Peyer's patch (tissue), 4 donors: ENCODE measurements at regions not wholly inside any gene's neighbourhood (a gene's known extent, or its start where the extent isn't known, plus 50 kb on each side); places are given as distances from the start of the nearest gene placed in this dataset.

ENCODE experiments used
- DNase-seq, 3 donors: peaks; one replicate each; pipeline ENCODE4 v3.0.0-alpha.2; 2017 to 2019
- H3K27ac ChIP-seq, 4 donors: fragments of 200-600 bp; sonication (generic); one replicate each; pipeline ENCODE4 v1.5.1; 2016 to 2019
- H3K27me3 ChIP-seq, 2 donors: fragments of 200-600 bp; sonication (generic); one replicate each; pipeline ENCODE4 v1.5.1; 2019
- H3K36me3 ChIP-seq, 3 donors: fragments of 200-600 bp; sonication (generic); one replicate each; pipeline ENCODE4 v1.5.1; 2016 to 2019
- H3K4me1 ChIP-seq, 4 donors: fragments of 200-600 bp; sonication (generic); one replicate each; pipeline ENCODE4 v1.5.1; 2016 to 2019
- H3K4me3 ChIP-seq, 4 donors: fragments of 200-600 bp; sonication (generic); 1 replicate in 3 of 4; 2 replicates in 1 of 4; pipeline ENCODE4 v1.5.1; 2016 to 2019; ENCODE audit warnings: mild to moderate bottlenecking in 1 of 4
- H3K9me3 ChIP-seq, 4 donors: fragments of 200-600 bp; sonication (generic); one replicate each; pipeline ENCODE4 v1.5.1; 2016 to 2019; ENCODE audit warnings: mild to moderate bottlenecking in 1 of 4
- POLR2A ChIP-seq, 2 donors: fragments of 450-650 bp; IDR thresholded peaks; one replicate each; pipeline ENCODE4 v1.5.1; 2017; ENCODE audit warnings: antibody characterized with exemption in 2 of 2, mild to moderate bottlenecking in 2 of 2, moderate library complexity in 2 of 2
- TF ChIP-seq, protein P1 (sequence below), 6 experiments: fragments of 450-650 bp in 4 of 6; fragments of 200-600 bp in 2 of 6; sonication (generic) in 1 of 6; IDR thresholded peaks; one replicate each; pipeline ENCODE4 v1.5.1; 2017 to 2019; ENCODE audit warnings: antibody characterized with exemption in 6 of 6, mild to moderate bottlenecking in 3 of 6, moderate library complexity in 1 of 6

DNA sequence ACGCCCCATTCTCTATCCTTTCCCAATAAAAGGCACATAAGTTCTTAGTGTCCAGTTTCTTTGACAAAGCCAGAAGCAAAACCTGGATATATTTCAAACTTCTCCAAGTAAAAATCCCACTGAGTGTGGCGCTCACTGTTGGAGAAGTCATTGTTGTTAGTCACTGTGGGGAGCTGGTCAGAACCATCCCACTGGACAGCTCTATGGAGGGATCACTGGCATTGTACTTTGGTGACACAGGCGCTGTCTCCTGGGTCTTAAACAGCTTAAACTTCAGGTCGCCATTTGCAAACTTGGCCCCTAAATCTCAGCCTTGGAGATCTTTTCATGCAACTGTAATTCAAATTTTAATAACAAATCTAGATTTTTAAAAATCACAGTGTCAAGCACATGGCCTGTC is 111.5 kb upstream of the SLC24A3 start:
- no peak overlapping the region for H3K4me3 ChIP-seq
- no peak for TF ChIP-seq POLR2A (IDR thresholded peaks at IDR 0.05)
- TF ChIP-seq, protein P1, sequence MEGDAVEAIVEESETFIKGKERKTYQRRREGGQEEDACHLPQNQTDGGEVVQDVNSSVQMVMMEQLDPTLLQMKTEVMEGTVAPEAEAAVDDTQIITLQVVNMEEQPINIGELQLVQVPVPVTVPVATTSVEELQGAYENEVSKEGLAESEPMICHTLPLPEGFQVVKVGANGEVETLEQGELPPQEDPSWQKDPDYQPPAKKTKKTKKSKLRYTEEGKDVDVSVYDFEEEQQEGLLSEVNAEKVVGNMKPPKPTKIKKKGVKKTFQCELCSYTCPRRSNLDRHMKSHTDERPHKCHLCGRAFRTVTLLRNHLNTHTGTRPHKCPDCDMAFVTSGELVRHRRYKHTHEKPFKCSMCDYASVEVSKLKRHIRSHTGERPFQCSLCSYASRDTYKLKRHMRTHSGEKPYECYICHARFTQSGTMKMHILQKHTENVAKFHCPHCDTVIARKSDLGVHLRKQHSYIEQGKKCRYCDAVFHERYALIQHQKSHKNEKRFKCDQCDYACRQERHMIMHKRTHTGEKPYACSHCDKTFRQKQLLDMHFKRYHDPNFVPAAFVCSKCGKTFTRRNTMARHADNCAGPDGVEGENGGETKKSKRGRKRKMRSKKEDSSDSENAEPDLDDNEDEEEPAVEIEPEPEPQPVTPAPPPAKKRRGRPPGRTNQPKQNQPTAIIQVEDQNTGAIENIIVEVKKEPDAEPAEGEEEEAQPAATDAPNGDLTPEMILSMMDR (IDR thresholded peaks at IDR 0.05), result no peak
- peak overlapping the region in 3 of 4 donors; percentile 71 to 89 (median 89) for H3K27ac ChIP-seq
- DNase-seq, result no peak
- no peaks in the 10 kb centered on the region for H3K36me3 ChIP-seq
- no peaks in the 10 kb centered on the region for H3K27me3 ChIP-seq
- H3K9me3 ChIP-seq, result no peaks in the 10 kb centered on the region
- peaks cover 0 to 28% (median 7%) of the 10 kb centered on the region in 4 donors for H3K4me1 ChIP-seq

DNA sequence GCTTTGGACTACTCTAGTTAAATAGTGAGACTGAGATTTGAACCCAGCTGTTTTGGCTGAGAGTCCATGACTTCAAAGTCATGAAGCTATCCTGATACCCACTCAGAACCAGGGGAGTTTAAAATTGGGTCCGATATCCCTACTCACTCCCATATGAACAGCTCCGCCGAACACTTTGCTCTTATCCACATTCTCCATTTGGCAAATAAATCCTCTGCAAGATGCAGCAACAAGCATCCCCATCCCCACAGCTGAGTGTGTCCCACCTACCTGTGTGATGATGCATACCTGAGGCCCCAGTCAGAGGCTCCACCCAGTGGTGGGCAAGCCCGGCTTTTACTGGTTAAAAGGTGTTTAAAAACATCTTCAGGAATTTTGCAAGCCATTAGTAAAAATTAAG is 108.3 kb upstream of the SLC24A3 start:
- no peaks in the 10 kb centered on the region for H3K36me3 ChIP-seq

DNA sequence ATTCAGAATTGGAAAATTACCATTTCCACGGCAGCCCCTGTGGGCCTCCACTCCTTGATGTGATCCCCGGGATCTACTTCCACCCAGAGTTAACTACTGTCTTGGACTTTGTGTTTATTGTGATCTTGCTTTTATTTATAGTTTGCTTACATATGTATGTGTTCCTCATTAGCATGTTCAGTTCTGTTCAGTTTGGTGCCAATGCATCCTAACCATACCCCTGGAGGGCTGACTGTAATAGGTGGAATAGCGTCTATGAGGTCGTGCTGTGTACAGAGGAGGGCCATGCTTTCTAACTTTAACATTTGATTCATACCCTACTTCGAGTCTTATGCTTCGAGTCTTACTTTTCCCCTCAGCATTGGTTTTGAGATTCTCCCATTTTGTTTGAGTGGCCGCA is 104.3 kb upstream of the SLC24A3 start:
- Histone ChIP-seq H3K27ac (no peak overlapping the region), H3K27me3 (no peaks in the 10 kb centered on the region), H3K4me1 (no peaks in the 10 kb centered on the region), H3K36me3 (no peaks in the 10 kb centered on the region), H3K9me3 (no peaks in the 10 kb centered on the region), H3K4me3 (no peak overlapping the region)
- no peak for TF ChIP-seq POLR2A (IDR thresholded peaks at IDR 0.05)
- TF ChIP-seq, protein P1 (IDR thresholded peaks at IDR 0.05), result no peak
- DNase-seq, result no peak

More for the DNA sequence above, 108.3 kb upstream of the SLC24A3 start:
- Histone ChIP-seq H3K27ac (no peak overlapping the region), H3K27me3 (no peaks in the 10 kb centered on the region), H3K4me1 (peaks cover 0 to 13% (median 1%) of the 10 kb centered on the region in 4 donors), H3K9me3 (no peaks in the 10 kb centered on the region), H3K4me3 (no peak overlapping the region)
- DNase-seq, result no peak
- TF ChIP-seq, protein P1 (IDR thresholded peaks at IDR 0.05), result no peak
- no peak for TF ChIP-seq POLR2A (IDR thresholded peaks at IDR 0.05)

DNA sequence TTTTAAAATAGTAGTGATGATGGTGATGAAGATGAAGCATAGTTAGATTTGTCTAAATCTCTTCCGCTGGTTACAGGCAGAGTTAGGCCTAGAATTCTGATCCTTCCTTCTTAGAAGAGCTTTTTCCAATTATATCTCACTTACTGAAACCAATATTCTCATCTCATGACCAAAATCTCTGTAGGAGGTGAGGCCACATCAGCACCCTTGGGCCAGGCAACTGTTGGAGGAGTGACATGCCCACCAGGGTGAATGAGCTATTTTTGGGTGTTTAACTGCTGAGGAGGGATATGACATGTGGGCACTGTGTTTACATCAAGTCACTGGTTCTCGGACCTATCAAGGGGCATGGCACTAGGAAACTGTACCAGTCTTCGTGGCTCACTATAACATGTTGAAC is 102.2 kb upstream of the SLC24A3 start:
- no peak for DNase-seq
- TF ChIP-seq POLR2A (IDR thresholded peaks at IDR 0.05), result no peak
- TF ChIP-seq, protein P1 (IDR thresholded peaks at IDR 0.05), result no peak

DNA sequence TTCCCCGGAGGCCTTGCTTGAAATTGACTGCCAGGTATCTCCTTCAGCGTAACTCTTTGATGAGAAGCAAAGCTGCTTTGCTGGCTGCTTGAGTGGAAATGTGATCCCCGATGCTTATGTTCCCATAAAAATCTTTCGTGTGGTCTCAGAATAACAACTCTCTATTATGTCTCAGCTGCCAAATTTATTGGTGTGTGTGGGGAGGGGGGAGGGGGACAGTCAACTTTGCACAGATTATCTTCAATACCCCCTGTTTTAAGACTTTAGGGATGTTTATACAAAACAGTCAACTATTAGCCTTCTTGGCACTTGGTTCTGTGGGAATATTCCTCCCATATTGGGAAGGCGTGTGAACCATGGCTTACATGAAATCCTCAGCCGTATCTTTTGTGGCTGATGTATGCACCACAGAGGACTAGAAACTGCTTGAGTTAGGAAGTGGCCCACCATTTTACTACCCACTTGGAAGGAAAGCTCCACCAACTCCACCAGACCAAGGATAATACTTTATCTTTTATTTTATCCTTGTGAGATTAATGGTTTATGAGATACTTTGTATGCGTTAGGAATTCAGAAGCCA is 101.5 kb upstream of the SLC24A3 start:
- no peak for TF ChIP-seq POLR2A (IDR thresholded peaks at IDR 0.05)
- TF ChIP-seq, protein P1 (IDR thresholded peaks at IDR 0.05), result no peak
- H3K4me3 ChIP-seq, result no peak overlapping the region
- no peaks in the 10 kb centered on the region for H3K4me1 ChIP-seq
- H3K9me3 ChIP-seq, result no peaks in the 10 kb centered on the region
- H3K27ac ChIP-seq, result no peak overlapping the region
- no peaks in the 10 kb centered on the region for H3K27me3 ChIP-seq
- no peaks in the 10 kb centered on the region for H3K36me3 ChIP-seq
- no peak for DNase-seq

More for the DNA sequence above, 102.2 kb upstream of the SLC24A3 start:
- no peaks in the 10 kb centered on the region for H3K36me3 ChIP-seq
- no peaks in the 10 kb centered on the region for H3K27me3 ChIP-seq
- no peaks in the 10 kb centered on the region for H3K9me3 ChIP-seq
- H3K4me3 ChIP-seq, result no peak overlapping the region
- H3K27ac ChIP-seq, result no peak overlapping the region
- H3K4me1 ChIP-seq, result no peaks in the 10 kb centered on the region

DNA sequence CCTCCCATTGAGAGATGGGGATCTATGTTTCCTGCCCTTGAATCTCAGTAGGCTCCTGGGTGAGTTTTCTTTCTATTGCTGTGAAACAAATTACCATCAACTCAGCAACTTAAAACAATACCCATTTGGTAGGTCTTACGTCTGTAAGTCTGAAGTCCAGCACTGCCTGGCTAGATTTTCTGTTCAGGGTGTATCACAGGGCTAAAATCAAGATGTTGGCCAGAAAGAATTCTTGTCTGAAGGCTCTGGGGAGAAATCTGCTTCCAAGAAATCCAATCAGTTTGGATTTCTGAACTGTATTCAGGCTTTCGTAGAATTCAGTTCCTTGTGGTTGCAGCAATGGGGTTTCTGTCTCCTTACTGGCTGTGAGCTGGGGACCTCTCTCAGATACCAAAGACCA is 99.6 kb upstream of the SLC24A3 start:
- Histone ChIP-seq H3K27ac (no peak overlapping the region), H3K27me3 (no peaks in the 10 kb centered on the region), H3K9me3 (no peaks in the 10 kb centered on the region), H3K36me3 (no peaks in the 10 kb centered on the region), H3K4me3 (no peak overlapping the region), H3K4me1 (no peaks in the 10 kb centered on the region)
- DNase-seq, result no peak
- no peak for TF ChIP-seq POLR2A (IDR thresholded peaks at IDR 0.05)
- TF ChIP-seq, protein P1 (IDR thresholded peaks at IDR 0.05), result no peak
